Calu3 (cell line): ENCODE measurements at regions not wholly inside any gene's neighbourhood (a gene's known extent, or its start where the extent isn't known, plus 50 kb on each side); places are given as distances from the start of the nearest gene placed in this dataset.

Experiments
- BruUV-seq: library from RNA; stranded (reverse); fragments of 400-500 nt; replicated peaks from 2 replicates; lab custom pipeline; 2021; lab: Mats Ljungman, UMichigan
- CTCF ChIA-PET: fragments of 300-600 bp; sonication (Branson Sonifier 250); formaldehyde crosslinking; loops from one replicate; lab custom pipeline; 2022; ENCODE audit warnings: antibody characterized with exemption; lab: Charles Lee
- DNase-seq: peaks from one replicate; pipeline ENCODE4 v3.0.0; 2022
- H3K27ac Mint-ChIP-seq: one replicate; pipeline ENCODE4 v1.8.0; 2022; ENCODE audit warnings: mixed read lengths; ENCODE audit not compliant: unreplicated experiment
- H3K27me3 Mint-ChIP-seq: one replicate; pipeline ENCODE4 v1.8.0; 2022; ENCODE audit warnings: mixed read lengths; ENCODE audit not compliant: unreplicated experiment
- H3K36me3 Mint-ChIP-seq: one replicate; pipeline ENCODE4 v1.8.0; 2022; ENCODE audit warnings: mild to moderate bottlenecking, moderate library complexity, mixed read lengths; ENCODE audit not compliant: insufficient read depth, unreplicated experiment
- H3K4me1 Mint-ChIP-seq: one replicate; pipeline ENCODE4 v1.8.0; 2022; ENCODE audit warnings: mild to moderate bottlenecking, low read depth, mixed read lengths; ENCODE audit not compliant: unreplicated experiment
- H3K4me3 Mint-ChIP-seq: one replicate; pipeline ENCODE4 v1.8.0; 2022; ENCODE audit warnings: mild to moderate bottlenecking, low read depth, moderate library complexity, mixed read lengths; ENCODE audit not compliant: unreplicated experiment
- H3K9me3 Mint-ChIP-seq: one replicate; pipeline ENCODE4 v1.8.0; 2022; ENCODE audit warnings: low read depth, mixed read lengths; ENCODE audit not compliant: unreplicated experiment
- intact Hi-C: fragments of 100-400 bp; cut with micrococcal nuclease; formaldehyde crosslinking; loops from one replicate; pipeline ENCODE4 v1.10.0; 2022; ENCODE audit not compliant: unreplicated experiment
- TF ChIP-seq, protein P1 (sequence below): fragments of 200-600 bp; IDR thresholded peaks from one replicate; pipeline ENCODE4 v1.8.0; 2022; ENCODE audit warnings: antibody characterized with exemption; ENCODE audit not compliant: unreplicated experiment

DNA sequence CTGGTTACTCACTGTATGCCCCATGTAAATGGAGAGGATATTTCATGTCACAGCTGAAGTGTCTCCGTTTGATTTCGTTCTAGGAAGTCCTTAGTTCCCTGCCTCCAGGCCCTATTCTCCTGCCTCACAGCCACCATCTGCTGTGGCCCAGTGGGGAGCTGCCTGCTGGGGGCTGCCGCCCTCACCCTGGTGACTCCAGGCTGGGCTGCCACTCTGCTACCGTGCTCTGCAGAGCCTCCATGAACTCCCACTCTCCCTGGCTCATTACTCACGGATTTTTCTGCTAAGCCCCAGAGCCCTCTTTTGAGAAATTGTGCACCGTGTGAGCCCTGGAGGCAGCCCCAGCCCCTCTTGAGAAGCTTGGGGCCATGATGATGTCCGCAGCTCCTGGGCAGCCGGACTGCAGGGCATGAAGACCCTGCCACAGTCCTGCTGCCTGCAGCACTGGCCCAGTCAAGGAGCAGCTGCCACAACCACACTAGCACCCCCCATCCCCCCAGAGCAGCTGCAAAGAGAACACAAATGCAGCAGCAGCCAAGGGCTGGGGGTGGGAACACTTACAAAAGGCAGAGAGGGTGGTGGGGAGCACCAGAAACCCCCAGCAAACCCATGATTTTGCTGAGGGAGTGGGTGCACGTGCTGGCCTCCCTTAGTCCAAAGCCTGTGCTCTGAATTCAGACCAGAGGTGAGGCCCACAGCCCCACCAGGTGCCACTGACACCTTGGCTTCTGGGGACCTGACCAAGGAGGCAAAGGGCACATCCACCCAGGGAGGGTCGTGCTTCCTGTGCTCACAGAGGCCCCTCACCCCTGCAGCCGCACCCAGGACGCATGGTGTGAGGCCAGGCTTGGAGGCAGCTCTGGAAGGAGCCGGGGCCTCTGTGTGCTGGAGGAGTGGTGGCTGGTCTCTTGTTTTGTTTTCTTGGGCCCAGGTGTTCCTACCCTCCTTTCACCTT, 270.2 kb upstream of the RAB6C start:
- intact Hi-C loops = no loop called here
- Mint-ChIP-seq H3K27me3 (no peaks in the 10 kb centered on the region), H3K4me3 (no peak overlapping the region), H3K4me1 (no peaks in the 10 kb centered on the region), H3K36me3 (no peaks in the 10 kb centered on the region), H3K9me3 (no peaks in the 10 kb centered on the region), H3K27ac (no peak overlapping the region)
- no TSS peak for BruUV-seq
- no peak for DNase-seq
- CTCF ChIA-PET = no interaction called here
- TF ChIP-seq, protein P1, sequence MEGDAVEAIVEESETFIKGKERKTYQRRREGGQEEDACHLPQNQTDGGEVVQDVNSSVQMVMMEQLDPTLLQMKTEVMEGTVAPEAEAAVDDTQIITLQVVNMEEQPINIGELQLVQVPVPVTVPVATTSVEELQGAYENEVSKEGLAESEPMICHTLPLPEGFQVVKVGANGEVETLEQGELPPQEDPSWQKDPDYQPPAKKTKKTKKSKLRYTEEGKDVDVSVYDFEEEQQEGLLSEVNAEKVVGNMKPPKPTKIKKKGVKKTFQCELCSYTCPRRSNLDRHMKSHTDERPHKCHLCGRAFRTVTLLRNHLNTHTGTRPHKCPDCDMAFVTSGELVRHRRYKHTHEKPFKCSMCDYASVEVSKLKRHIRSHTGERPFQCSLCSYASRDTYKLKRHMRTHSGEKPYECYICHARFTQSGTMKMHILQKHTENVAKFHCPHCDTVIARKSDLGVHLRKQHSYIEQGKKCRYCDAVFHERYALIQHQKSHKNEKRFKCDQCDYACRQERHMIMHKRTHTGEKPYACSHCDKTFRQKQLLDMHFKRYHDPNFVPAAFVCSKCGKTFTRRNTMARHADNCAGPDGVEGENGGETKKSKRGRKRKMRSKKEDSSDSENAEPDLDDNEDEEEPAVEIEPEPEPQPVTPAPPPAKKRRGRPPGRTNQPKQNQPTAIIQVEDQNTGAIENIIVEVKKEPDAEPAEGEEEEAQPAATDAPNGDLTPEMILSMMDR = no peak

- intact Hi-C loops = no loop called here
- Mint-ChIP-seq H3K4me1 (no peaks in the 10 kb centered on the region), H3K36me3 (no peaks in the 10 kb centered on the region), H3K9me3 (no peaks in the 10 kb centered on the region), H3K4me3 (no peak overlapping the region), H3K27me3 (no peaks in the 10 kb centered on the region), H3K27ac (no peak overlapping the region)
- BruUV-seq = no TSS peak
- CTCF ChIA-PET = no interaction called here
- DNase-seq = no peak
- TF ChIP-seq, protein P1 = no peak
Observed at GRCh38 chr2:129709956-129710598, 269.4 kb upstream of the RAB6C start.

DNA sequence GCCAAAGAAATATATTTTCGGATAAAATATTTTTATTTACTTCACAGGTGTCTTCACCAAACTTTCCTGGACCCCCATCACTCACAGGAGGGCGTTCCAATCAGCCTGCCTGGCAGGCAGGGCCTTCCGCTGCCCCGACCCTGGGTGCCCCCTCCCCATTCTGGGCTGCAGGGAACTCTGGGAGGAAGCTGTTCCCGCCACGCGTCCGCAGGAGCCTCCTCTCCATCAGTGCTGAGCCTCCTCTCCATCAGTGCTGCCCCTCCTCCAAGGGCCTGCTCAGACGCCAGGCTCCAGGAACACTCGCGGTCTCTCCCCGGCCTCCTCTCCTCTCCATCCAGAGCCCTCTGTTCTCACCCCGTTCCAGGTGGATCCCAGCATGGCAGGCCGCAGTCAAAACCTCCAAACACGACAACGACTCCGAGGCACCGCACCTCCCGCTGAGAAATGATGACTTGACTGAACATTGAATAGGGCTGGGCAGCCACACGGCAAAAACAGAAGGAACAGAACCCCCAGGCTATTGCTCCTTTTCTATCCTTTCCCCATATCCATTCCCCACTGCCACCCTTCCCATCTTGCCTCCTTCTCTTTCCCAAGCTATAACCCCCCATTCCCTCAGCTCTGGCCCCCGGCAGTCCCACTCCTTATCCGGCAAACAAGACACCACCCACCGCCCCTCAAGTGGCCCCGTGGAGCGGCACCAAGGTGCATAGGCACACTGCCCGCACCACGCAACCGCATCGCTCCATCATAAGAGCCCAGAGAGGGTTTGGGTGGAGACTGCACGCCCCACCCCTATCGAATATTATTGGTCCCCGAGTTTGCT, 268.6 kb upstream of the RAB6C start:
- no peaks in the 10 kb centered on the region for H3K9me3 Mint-ChIP-seq
- BruUV-seq = no TSS peak
- no peaks in the 10 kb centered on the region for H3K4me1 Mint-ChIP-seq
- H3K27ac Mint-ChIP-seq = no peak overlapping the region
- intact Hi-C loops = no loop called here
- no peak overlapping the region for H3K4me3 Mint-ChIP-seq
- TF ChIP-seq, protein P1 = no peak
- CTCF ChIA-PET = no interaction called here
- H3K27me3 Mint-ChIP-seq = no peaks in the 10 kb centered on the region
- no peak for DNase-seq
- H3K36me3 Mint-ChIP-seq = no peaks in the 10 kb centered on the region
